Astrocyte (in vitro differentiated cells and primary cell): ENCODE measurements at regions not wholly inside any gene's neighbourhood (a gene's known extent, or its start where the extent isn't known, plus 50 kb on each side); places are given as distances from the start of the nearest gene placed in this dataset.

ENCODE experiments used
- DNase-seq: peaks from one replicate; pipeline ENCODE4 v3.0.0-alpha.2; 2010; ENCODE audit warnings: low read depth
- FAIRE-seq: peaks from 2 replicates; lab custom pipeline; 2011; peaks lifted over from hg19 to GRCh38; lab: Jason Lieb, UNC
- H2AFZ ChIP-seq: 2 replicates; pipeline ENCODE4 v1.6.0; 2012; ENCODE audit warnings: low read depth, low read length, inconsistent platforms
- H3K27ac ChIP-seq: 2 replicates; pipeline ENCODE4 v1.5.1; 2011; ENCODE audit warnings: low read depth, low read length, inconsistent platforms
- H3K27me3 ChIP-seq: 2 replicates; pipeline ENCODE4 v1.6.0; 2011; ENCODE audit warnings: low read length, inconsistent platforms; ENCODE audit not compliant: insufficient read depth
- H3K36me3 ChIP-seq: 2 replicates; pipeline ENCODE4 v1.5.1; 2011; ENCODE audit warnings: low read length, inconsistent platforms; ENCODE audit not compliant: insufficient read depth
- H3K4me1 ChIP-seq: 2 replicates; pipeline ENCODE4 v1.5.1; 2011; ENCODE audit warnings: low read length, inconsistent platforms; ENCODE audit not compliant: insufficient read depth
- H3K4me2 ChIP-seq: 2 replicates; pipeline ENCODE4 v1.6.0; 2012; ENCODE audit warnings: low read length, inconsistent platforms
- H3K4me3 ChIP-seq: 2 replicates; pipeline ENCODE4 v1.5.1; 2011; ENCODE audit warnings: low read depth, mild to moderate bottlenecking, low read length, inconsistent platforms; ENCODE audit not compliant: insufficient read depth
- H3K79me2 ChIP-seq: 2 replicates; pipeline ENCODE4 v1.6.0; 2012; ENCODE audit warnings: mild to moderate bottlenecking, low read length, inconsistent platforms; ENCODE audit not compliant: insufficient read depth
- H3K9ac ChIP-seq: 2 replicates; pipeline ENCODE4 v1.6.0; 2012; ENCODE audit warnings: mild to moderate bottlenecking, low read length, inconsistent platforms
- H3K9me3 ChIP-seq: 2 replicates; pipeline ENCODE4 v1.5.1; 2012; ENCODE audit warnings: low read depth, mild to moderate bottlenecking, low read length, inconsistent platforms; ENCODE audit not compliant: insufficient read depth
- H4K20me1 ChIP-seq: 2 replicates; pipeline ENCODE4 v1.6.0; 2012; ENCODE audit warnings: low read length, inconsistent platforms; ENCODE audit not compliant: insufficient read depth
- H3K27ac Mint-ChIP-seq: one replicate; pipeline ENCODE4 v1.8.0; 2021; ENCODE audit warnings: mild to moderate bottlenecking, mixed read lengths; ENCODE audit not compliant: unreplicated experiment
- H3K27me3 Mint-ChIP-seq: one replicate; pipeline ENCODE4 v1.8.0; 2021; ENCODE audit warnings: low read depth, mixed read lengths; ENCODE audit not compliant: unreplicated experiment
- H3K36me3 Mint-ChIP-seq: one replicate; pipeline ENCODE4 v1.8.0; 2021; ENCODE audit warnings: low read depth, mixed read lengths; ENCODE audit not compliant: unreplicated experiment
- H3K4me1 Mint-ChIP-seq: one replicate; pipeline ENCODE4 v1.8.0; 2021; ENCODE audit warnings: low read depth, mixed read lengths; ENCODE audit not compliant: unreplicated experiment
- H3K4me3 Mint-ChIP-seq: one replicate; pipeline ENCODE4 v1.8.0; 2021; ENCODE audit warnings: mild to moderate bottlenecking, moderate library complexity, mixed read lengths; ENCODE audit not compliant: unreplicated experiment
- H3K9me3 Mint-ChIP-seq: one replicate; pipeline ENCODE4 v1.8.0; 2021; ENCODE audit warnings: mild to moderate bottlenecking, mixed read lengths; ENCODE audit not compliant: unreplicated experiment
- EZH2 ChIP-seq: IDR thresholded peaks from 2 replicates; pipeline ENCODE4 v1.6.1; 2012; ENCODE audit warnings: mild to moderate bottlenecking, low read length, inconsistent platforms; ENCODE audit not compliant: insufficient read depth
- TF ChIP-seq, protein P1 (sequence below): IDR thresholded peaks from 2 replicates; pipeline ENCODE4 v1.5.1; 2011; ENCODE audit warnings: low read depth, mild to moderate bottlenecking, inconsistent platforms, low read length, moderate library complexity; ENCODE audit not compliant: insufficient read depth

GRCh38 chr1:101460739-101461138, 223.9 kb downstream of the S1PR1 start:
- Histone ChIP-seq H3K9ac (no peak overlapping the region), H3K36me3 (no peaks in the 10 kb centered on the region), H4K20me1 (no peaks in the 10 kb centered on the region), H3K9me3 (no peaks in the 10 kb centered on the region), H3K79me2 (no peaks in the 10 kb centered on the region), H3K27me3 (no peaks in the 10 kb centered on the region), H3K4me1 (no peaks in the 10 kb centered on the region), H3K4me3 (no peak overlapping the region), H3K27ac (no peak overlapping the region), H3K4me2 (no peak overlapping the region), H2AFZ (no peak overlapping the region)
- Mint-ChIP-seq H3K4me1 (no peaks in the 10 kb centered on the region), H3K36me3 (no peaks in the 10 kb centered on the region), H3K27me3 (no peaks in the 10 kb centered on the region), H3K4me3 (no peak overlapping the region), H3K27ac (no peak overlapping the region), H3K9me3 (no peaks in the 10 kb centered on the region)
- TF ChIP-seq, protein P1, sequence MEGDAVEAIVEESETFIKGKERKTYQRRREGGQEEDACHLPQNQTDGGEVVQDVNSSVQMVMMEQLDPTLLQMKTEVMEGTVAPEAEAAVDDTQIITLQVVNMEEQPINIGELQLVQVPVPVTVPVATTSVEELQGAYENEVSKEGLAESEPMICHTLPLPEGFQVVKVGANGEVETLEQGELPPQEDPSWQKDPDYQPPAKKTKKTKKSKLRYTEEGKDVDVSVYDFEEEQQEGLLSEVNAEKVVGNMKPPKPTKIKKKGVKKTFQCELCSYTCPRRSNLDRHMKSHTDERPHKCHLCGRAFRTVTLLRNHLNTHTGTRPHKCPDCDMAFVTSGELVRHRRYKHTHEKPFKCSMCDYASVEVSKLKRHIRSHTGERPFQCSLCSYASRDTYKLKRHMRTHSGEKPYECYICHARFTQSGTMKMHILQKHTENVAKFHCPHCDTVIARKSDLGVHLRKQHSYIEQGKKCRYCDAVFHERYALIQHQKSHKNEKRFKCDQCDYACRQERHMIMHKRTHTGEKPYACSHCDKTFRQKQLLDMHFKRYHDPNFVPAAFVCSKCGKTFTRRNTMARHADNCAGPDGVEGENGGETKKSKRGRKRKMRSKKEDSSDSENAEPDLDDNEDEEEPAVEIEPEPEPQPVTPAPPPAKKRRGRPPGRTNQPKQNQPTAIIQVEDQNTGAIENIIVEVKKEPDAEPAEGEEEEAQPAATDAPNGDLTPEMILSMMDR, result no peak
- no peak for TF ChIP-seq EZH2
- no peak for FAIRE-seq
- no peak for DNase-seq

DNA sequence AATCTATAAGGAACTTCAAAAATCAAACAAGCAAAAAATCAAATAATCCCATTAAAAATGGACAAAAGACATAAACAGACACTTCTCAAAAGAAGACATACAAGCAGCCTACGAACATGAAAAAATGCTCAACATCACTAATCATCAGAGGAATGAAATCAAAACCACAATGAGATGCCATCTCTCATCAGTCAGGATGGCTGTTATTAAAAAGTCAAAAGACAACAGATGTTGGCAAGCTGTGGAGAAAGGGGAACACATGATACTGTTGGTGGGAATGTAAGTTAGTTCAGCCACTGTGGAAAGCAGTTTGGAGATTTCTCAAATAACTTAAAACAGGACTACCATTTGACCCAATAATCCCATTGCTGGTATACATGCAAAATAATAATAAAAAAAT, 226.4 kb downstream of the S1PR1 start:
- Histone ChIP-seq H3K36me3 (no peaks in the 10 kb centered on the region), H3K9ac (no peak overlapping the region), H3K27ac (no peak overlapping the region), H3K4me3 (no peak overlapping the region), H3K9me3 (no peaks in the 10 kb centered on the region), H2AFZ (no peak overlapping the region), H3K79me2 (no peaks in the 10 kb centered on the region), H3K27me3 (no peaks in the 10 kb centered on the region), H4K20me1 (no peaks in the 10 kb centered on the region), H3K4me2 (no peak overlapping the region), H3K4me1 (no peaks in the 10 kb centered on the region)
- H3K36me3 Mint-ChIP-seq, result no peaks in the 10 kb centered on the region
- no peak for FAIRE-seq
- no peaks in the 10 kb centered on the region for H3K9me3 Mint-ChIP-seq
- H3K27me3 Mint-ChIP-seq, result no peaks in the 10 kb centered on the region
- no peak overlapping the region for H3K4me3 Mint-ChIP-seq
- no peak overlapping the region for H3K27ac Mint-ChIP-seq
- TF ChIP-seq, protein P1, result no peak
- no peak for TF ChIP-seq EZH2
- DNase-seq, result no peak
- H3K4me1 Mint-ChIP-seq, result no peaks in the 10 kb centered on the region

DNA sequence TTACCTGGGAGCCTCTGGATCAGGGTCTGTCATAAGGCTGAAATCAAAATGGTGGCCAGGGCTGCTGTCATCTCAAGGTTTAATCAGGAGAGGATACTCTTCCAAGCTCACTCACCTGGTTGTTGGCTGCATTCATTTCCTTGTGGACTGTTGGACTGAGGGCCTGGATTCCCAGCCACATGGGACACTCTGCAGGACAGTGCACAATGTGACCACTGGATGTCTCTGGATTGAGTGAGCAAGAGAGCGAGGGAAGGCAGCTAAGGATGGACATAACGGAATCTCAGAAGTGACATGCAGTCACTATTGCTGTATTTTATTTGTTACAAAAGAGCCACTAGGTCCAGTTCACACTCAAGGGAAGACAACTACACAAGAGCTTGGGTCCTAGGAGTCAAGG, 229.1 kb downstream of the S1PR1 start:
- Mint-ChIP-seq H3K27me3 (no peaks in the 10 kb centered on the region), H3K4me3 (no peak overlapping the region), H3K36me3 (no peaks in the 10 kb centered on the region), H3K9me3 (no peaks in the 10 kb centered on the region), H3K4me1 (no peaks in the 10 kb centered on the region), H3K27ac (no peak overlapping the region)
- H3K27ac ChIP-seq, result no peak overlapping the region
- no peaks in the 10 kb centered on the region for H3K9me3 ChIP-seq
- H3K27me3 ChIP-seq, result no peaks in the 10 kb centered on the region
- no peak for TF ChIP-seq EZH2
- TF ChIP-seq, protein P1, result no peak
- no peak overlapping the region for H2AFZ ChIP-seq
- DNase-seq, result no peak
- H3K4me2 ChIP-seq, result no peak overlapping the region
- no peaks in the 10 kb centered on the region for H3K79me2 ChIP-seq
- no peak for FAIRE-seq
- H3K36me3 ChIP-seq, result no peaks in the 10 kb centered on the region
- H3K4me1 ChIP-seq, result no peaks in the 10 kb centered on the region
- no peak overlapping the region for H3K4me3 ChIP-seq
- H3K9ac ChIP-seq, result no peak overlapping the region
- H4K20me1 ChIP-seq, result no peaks in the 10 kb centered on the region
